Sigmoid colon (tissue), 6 donors: ENCODE measurements at regions not wholly inside any gene's neighbourhood (a gene's known extent, or its start where the extent isn't known, plus 50 kb on each side); places are given as distances from the start of the nearest gene placed in this dataset.
A peak's percentile ranks its signal among the peaks of the same experiment; 100 is the strongest.

Experiments used
- DNase-seq: peaks from one replicate; pipeline ENCODE4 v3.0.0-alpha.2; 2019
- H3K27ac ChIP-seq, 4 donors: fragments of 200-600 bp; sonication (generic); one replicate each; pipeline ENCODE4 v1.5.1; 2016 to 2019; ENCODE audit warnings: mild to moderate bottlenecking in 1 of 4
- H3K27me3 ChIP-seq, 3 donors: fragments of 200-600 bp; sonication (generic); one replicate each; pipeline ENCODE4 v1.5.1; 2019; ENCODE audit warnings: mild to moderate bottlenecking in 1 of 3
- H3K36me3 ChIP-seq, 4 donors: fragments of 200-600 bp; sonication (generic); one replicate each; pipeline ENCODE4 v1.5.1; 2016 to 2019
- H3K4me1 ChIP-seq, 4 donors: fragments of 200-600 bp; sonication (generic); one replicate each; pipeline ENCODE4 v1.5.1; 2017 to 2019
- H3K4me3 ChIP-seq, 4 donors: fragments of 200-600 bp; sonication (generic); one replicate each; pipeline ENCODE4 v1.5.1; 2017 to 2019; ENCODE audit warnings: mild to moderate bottlenecking in 2 of 4, moderate library complexity in 1 of 4
- H3K9me3 ChIP-seq, 4 donors: fragments of 200-600 bp in 3 of 4; sonication (generic) in 3 of 4; one replicate each; pipeline versions ENCODE4 v1.5.1 to v1.6.1; 2013 to 2019
- EP300 ChIP-seq, 4 donors: sonication (generic); formaldehyde crosslinking; IDR thresholded peaks; one replicate each; pipeline ENCODE4 v1.6.1; 2017; ENCODE audit warnings: antibody characterized with exemption in 4 of 4
- POLR2A ChIP-seq, 2 donors: fragments of 450-650 bp; IDR thresholded peaks; one replicate each; pipeline ENCODE4 v1.6.1; 2016; ENCODE audit warnings: antibody characterized with exemption in 2 of 2, mild to moderate bottlenecking in 2 of 2, moderate library complexity in 2 of 2
- POLR2AphosphoS5 ChIP-seq, 4 donors: sonication (generic); formaldehyde crosslinking; IDR thresholded peaks; one replicate each; pipeline ENCODE4 v1.6.1; 2017; ENCODE audit warnings: antibody characterized with exemption in 4 of 4
- WGBS, 2 donors: extraction: QIAGEN DNeasy Blood & Tissue Kit; methylation state at CpG; one replicate each; pipeline ENCODE4 v1.1.7; 2013; 5-methylcytosine and 5-hydroxymethylcytosine counted together
- intact Hi-C: fragments of 100-400 bp; cut with DNase I; formaldehyde crosslinking; loops from one replicate; pipeline ENCODE4 v1.15.1; 2023
- TF ChIP-seq, protein P1 (sequence below), 4 experiments: fragments of 450-650 bp in 3 of 4; fragments of 200-600 bp in 1 of 4; IDR thresholded peaks; one replicate each; pipeline ENCODE4 v1.5.1; 2016 to 2019; ENCODE audit warnings: antibody characterized with exemption in 4 of 4, mild to moderate bottlenecking in 3 of 4, moderate library complexity in 2 of 4
- donor health status: healthy with polysubstance abuse.
- donor health status: healthy.

DNA sequence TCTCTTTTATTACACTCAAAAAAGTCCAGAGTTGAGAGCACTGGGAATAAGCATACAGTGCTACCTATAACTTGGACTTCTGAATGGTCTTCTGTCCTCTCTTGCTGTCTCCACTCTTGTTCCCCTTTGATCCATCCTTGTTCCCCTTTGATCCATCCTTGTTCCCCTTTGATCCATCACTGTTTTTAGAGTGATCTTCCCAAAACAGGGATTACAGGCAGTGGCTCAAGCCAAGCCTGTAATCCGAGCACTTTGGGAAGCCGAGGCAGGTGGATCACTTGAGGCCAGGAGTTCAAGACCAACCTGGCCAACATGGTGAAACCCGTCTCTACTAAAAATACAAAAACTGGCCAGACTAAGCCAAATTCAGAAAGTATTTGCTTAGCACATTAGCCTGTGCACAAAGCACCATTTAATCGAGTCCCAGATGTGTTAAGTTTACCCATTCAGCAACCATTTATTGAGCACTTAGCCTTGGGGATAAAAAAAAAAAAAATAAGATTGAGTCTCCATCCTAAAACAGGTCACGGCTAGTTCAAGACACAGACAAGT, 65.0 kb upstream of the NHSL1 start:
- DNase-seq: no peak
- Histone ChIP-seq H3K4me3 (no peak overlapping the region), H3K27ac (no peak overlapping the region), H3K9me3 (no peaks in the 10 kb centered on the region), H3K4me1 (no peaks in the 10 kb centered on the region), H3K27me3 (no peaks in the 10 kb centered on the region), H3K36me3 (no peaks in the 10 kb centered on the region)
- intact Hi-C loops: no loop called here
- TF ChIP-seq, protein P1, sequence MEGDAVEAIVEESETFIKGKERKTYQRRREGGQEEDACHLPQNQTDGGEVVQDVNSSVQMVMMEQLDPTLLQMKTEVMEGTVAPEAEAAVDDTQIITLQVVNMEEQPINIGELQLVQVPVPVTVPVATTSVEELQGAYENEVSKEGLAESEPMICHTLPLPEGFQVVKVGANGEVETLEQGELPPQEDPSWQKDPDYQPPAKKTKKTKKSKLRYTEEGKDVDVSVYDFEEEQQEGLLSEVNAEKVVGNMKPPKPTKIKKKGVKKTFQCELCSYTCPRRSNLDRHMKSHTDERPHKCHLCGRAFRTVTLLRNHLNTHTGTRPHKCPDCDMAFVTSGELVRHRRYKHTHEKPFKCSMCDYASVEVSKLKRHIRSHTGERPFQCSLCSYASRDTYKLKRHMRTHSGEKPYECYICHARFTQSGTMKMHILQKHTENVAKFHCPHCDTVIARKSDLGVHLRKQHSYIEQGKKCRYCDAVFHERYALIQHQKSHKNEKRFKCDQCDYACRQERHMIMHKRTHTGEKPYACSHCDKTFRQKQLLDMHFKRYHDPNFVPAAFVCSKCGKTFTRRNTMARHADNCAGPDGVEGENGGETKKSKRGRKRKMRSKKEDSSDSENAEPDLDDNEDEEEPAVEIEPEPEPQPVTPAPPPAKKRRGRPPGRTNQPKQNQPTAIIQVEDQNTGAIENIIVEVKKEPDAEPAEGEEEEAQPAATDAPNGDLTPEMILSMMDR (IDR thresholded peaks at IDR 0.05): no peak
- TF ChIP-seq POLR2AphosphoS5 (IDR thresholded peaks at IDR 0.05) (no peak), POLR2A (IDR thresholded peaks at IDR 0.05) (no peak), EP300 (IDR thresholded peaks at IDR 0.05) (no peak)
- WGBS, 2 donors: 86 to 90% methylated on average over 5 of the region's 5 CpGs

DNA sequence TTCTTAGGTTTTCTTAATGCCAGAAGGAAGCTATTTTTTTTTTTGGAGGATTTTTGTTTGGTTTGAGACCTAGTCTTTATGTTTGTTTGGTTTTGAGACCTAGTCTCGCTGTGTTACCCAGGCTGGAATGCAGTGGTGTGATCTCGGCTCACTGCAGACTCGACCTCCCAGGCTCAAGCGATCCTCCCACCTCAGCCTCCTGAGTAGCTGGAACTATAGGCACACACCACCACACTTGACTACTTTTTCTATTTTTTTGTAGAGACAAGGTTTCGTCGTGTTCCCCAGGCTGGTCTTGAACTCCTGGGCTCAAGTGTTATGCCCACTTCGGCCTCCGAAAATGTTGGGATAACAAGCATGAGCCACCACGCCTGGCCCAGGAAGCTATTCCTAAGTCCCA, 67.8 kb upstream of the NHSL1 start:
- H3K27me3 ChIP-seq: no peaks in the 10 kb centered on the region
- H3K4me1 ChIP-seq: peaks cover 0 to 21% (median 10%) of the 10 kb centered on the region in 4 donors
- 94% methylated on average over 9 of the region's 9 CpGs for WGBS, 2 donors
- no peak overlapping the region for H3K4me3 ChIP-seq
- H3K9me3 ChIP-seq: no peaks in the 10 kb centered on the region
- H3K36me3 ChIP-seq: no peaks in the 10 kb centered on the region
- no peak for TF ChIP-seq POLR2A (IDR thresholded peaks at IDR 0.05)
- TF ChIP-seq, protein P1 (IDR thresholded peaks at IDR 0.05): no peak
- no peak for TF ChIP-seq POLR2AphosphoS5 (IDR thresholded peaks at IDR 0.05)
- TF ChIP-seq EP300 (IDR thresholded peaks at IDR 0.05): no peak
- no peak for DNase-seq
- H3K27ac ChIP-seq: no peak overlapping the region
- intact Hi-C loops: no loop called here

DNA sequence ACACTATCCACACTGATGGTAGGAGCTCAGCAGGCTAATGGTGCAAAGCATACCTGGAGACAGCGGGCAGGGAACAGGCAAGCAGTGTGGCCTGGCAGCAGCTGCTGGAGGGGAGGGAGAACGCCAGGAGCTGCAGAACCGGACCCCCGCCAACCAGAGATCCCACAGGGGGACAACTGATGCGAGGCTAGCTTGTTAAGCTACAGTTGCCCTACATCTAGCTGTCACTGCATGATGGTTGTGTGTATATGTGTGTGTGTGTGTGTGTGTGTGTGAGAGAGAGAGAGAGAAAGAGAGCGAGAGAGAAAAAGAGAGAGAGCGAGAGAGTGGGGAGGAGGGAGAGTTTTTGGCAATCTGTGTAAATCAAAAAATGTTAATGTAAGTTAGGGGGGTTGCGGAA, 69.7 kb upstream of the NHSL1 start:
- no peaks in the 10 kb centered on the region for H3K9me3 ChIP-seq
- peaks cover 0 to 21% (median 12%) of the 10 kb centered on the region in 4 donors for H3K4me1 ChIP-seq
- H3K27ac ChIP-seq: no peak overlapping the region
- TF ChIP-seq POLR2A (IDR thresholded peaks at IDR 0.05) (no peak), EP300 (IDR thresholded peaks at IDR 0.05) (no peak), POLR2AphosphoS5 (IDR thresholded peaks at IDR 0.05) (no peak)
- TF ChIP-seq, protein P1 (IDR thresholded peaks at IDR 0.05): no peak
- no peaks in the 10 kb centered on the region for H3K36me3 ChIP-seq
- no peaks in the 10 kb centered on the region for H3K27me3 ChIP-seq
- WGBS, 2 donors: 94 to 96% methylated on average over 8 of the region's 8 CpGs
- H3K4me3 ChIP-seq: no peak overlapping the region
- no peak for DNase-seq
- intact Hi-C loops: no loop called here

DNA sequence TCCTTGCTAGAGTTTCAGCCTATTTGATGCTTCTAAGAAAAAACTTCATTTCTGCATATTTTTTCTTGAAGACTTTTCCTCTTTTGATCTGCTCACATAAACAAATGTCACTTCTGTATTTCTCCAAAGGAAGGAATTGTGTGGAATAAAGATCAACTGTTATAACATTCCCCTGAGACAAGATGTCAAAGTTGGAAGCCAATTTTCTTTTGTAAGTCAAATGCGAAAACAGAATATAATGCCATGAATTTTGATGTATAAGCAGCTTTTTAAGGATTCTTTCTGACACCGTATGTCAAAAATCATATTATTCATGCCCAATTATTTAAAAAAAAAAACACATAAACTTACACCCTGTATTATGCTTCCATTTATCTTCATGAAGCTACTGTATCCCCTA, 70.3 kb upstream of the NHSL1 start:
- TF ChIP-seq POLR2AphosphoS5 (IDR thresholded peaks at IDR 0.05) (no peak), POLR2A (IDR thresholded peaks at IDR 0.05) (no peak), EP300 (IDR thresholded peaks at IDR 0.05) (no peak)
- TF ChIP-seq, protein P1 (IDR thresholded peaks at IDR 0.05): no peak
- Histone ChIP-seq H3K27ac (peak overlapping the region in 1 of 4 donors; percentile 83), H3K27me3 (no peaks in the 10 kb centered on the region), H3K4me3 (no peak overlapping the region), H3K4me1 (peaks cover 0 to 21% (median 12%) of the 10 kb centered on the region in 4 donors), H3K9me3 (no peaks in the 10 kb centered on the region), H3K36me3 (no peaks in the 10 kb centered on the region)
- intact Hi-C loops: no loop called here
- no peak for DNase-seq
- WGBS, 2 donors: 91 to 95% methylated on average over 2 of the region's 2 CpGs
